NCI-H1092 (cell line): ENCODE measurements at regions not wholly inside any gene's neighbourhood (a gene's known extent, or its start where the extent isn't known, plus 50 kb on each side); places are given as distances from the start of the nearest gene placed in this dataset.

ENCODE experiments used
- DNase-seq: peaks from one replicate; lab custom pipeline; 2025; lab: John Stamatoyannopoulos, UW

DNA sequence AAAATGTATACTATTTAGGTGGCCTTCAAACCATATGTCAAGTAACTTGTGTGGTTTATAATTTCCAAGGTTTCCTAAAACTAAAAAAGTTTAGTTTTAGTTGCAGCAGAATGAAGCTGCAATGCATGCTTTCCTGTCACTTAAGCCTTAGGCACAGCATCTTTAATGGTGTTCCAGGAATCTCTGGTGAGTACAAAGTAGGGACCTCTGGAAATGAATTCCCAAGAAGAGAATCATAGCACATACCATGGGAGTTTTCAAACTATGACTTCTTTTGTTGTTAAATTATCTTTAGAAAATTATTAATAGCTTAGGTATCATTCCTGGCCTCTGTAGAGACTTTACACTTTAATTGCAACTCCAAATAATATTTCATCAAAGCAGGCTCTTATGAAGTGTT is 1005.9 kb upstream of the PABPC4L start:
- no peak for DNase-seq

DNA sequence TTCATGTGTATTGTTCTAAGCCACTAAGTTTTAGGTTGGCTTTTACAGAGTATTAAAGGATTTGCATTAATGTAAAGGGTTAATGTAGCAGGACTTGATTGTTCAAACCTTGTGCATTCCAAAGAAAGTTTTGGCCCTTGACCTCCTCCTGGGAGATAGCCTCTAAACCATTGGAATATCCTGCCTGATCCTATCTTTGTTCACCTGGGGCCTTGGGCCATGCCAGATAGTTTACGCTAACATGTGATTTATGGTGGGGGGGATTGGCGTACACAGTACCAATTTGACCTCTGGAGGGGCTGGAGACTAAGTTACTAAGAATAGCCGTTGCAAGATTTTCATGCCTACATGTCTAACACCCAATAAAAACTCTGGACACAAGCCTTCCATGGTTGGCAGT is 1002.7 kb upstream of the PABPC4L start:
- no peak for DNase-seq

DNA sequence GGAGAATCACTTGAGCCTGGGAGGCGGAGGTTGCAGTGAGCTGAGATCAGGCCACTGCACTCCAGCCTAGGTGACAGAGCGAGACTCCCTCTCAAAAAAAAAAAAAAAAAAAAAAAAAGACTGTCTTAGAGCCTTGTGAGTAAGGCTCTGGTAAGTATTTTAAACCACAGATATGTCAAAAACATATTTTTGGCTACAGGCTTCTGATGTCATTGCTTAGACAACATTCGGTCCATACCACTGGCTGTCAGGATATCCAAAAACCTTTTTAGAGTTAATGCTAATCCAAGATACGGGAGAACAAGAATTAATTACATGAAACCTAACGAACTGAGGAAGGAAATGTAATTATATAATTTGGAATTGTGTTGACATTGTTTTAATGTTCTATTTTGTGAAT is 999.5 kb upstream of the PABPC4L start:
- no peak for DNase-seq

DNA sequence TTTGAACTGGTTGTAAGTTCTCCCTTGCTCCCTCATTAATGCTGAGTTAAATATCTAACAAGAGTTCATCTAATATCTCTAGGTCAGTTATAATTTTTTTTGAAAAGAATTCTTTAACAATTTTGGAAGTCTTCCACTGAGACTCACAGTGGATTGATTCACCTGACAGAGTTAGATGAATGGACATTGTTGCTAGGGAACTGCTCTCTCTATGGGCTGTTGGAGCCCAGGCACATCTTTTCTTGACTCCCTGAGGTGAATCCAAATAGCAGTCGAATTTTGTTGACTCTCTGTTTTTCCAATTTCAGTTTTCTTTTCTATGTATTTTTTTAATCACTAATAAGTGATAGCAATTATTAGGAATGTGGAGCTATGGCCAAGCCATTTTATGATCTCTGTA is 996.1 kb upstream of the PABPC4L start:
- no peak for DNase-seq

DNA sequence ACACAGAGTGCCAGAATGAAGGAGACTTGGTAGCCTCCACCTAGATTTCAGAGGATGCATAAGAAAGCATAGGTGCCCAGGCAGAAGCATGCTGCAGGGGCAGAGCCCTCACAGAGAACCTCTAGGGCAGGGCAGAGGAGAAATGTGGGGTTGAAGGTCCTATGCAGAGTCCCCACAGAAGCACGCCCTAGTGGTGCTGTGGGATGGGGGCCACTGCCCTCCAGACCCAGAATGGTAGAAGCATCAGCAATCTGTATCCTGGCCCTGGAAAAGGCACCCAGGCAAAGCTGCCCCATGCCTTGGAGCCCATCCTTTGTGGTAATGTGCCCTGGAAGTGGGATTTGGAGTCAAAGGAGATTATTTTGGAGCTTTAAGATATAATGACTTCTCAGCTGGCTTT is 992.9 kb upstream of the PABPC4L start:
- DNase-seq, result no peak

DNA sequence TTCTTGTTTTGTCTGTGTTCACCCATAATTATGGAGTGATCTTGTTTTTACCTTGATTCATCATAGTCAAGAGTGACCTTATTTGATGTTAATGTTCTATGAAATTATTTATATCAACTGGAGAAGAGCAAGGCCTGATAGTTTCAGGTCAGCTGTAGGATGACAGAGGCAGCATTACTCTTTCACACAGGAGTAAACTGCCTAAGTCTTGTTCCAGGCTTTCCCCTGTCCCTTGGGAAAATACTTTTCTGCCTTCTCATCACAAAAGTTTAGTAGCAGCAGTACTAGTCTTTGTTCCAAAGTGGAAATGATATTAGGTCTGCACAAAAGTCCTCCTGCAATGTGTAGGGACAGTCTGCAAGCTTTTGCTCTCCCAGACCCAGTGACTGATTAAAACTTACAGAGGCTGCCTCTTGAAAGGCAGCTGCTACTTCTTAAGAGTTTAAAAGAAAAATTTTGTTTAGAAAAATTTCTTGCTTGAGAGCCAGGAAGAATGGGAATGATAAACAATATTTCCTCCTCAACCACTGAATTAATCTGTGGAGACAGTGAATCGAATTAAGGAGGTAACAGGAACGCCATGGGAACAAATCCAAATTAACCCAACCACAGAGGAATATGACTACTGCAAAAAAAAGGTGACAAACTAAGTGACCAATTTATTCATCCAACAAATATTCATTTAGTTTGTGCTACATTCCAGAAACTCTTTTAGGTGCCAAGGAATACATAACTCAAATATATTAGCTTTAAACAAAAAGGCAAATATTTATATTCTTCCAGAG is 991.4 kb upstream of the PABPC4L start:
- no peak for DNase-seq

DNA sequence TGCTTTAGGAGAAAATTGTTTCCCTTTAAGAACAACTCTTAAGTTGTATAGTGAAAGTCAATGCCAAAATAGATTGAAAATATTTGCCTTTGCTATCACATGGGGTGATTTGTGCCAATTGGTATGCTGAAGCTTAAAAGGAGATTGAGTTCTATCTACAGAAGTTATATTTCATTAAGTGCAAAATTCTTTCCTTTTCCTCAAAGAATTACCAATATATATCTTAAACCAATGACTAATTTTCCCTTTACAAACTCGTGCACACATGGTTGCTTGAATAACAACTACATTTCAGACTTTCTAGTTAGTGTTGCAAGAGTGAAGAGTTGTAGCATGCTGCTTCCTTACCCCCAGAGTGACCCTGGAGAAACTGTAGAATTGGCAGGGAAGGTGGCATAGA is 990.0 kb upstream of the PABPC4L start:
- no peak for DNase-seq

DNA sequence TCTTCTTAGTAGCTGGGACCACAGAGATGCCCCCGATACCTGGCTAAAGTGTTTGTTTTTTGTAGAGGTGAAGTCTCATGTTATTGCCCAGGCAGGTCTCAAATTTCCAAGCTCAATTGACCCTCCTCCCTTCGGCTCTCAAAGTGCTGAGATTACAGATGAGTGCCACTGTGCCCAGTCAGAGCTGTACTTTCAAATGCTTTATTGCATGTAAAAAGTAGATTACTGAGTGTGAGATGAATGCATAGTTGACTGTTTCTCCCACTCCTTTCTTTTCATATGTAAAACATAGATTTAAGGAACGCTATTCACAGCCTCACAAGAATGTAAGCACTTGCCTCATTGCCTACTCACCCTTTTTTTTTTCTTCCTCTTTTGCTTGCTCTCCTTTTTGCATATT is 984.4 kb upstream of the PABPC4L start:
- DNase-seq, result no peak

DNA sequence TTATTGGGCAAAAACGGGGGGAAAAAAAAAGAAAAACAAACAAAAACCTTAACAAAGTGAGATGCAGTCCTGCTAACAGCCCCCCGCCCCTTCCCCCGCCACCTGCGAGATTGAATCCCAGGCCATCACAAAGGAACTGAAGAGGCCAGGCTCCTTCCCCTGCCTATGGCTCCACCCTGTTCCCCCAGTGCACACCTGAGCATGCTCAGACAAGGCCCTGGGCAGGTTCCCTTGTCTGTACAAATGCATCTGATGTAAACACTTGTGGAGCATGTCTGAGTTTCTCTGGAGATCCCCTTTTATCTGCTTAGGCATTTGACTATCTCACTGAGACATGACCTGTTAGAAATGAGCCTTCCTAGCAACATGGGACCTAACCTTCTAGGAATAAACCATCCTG is 983.7 kb upstream of the PABPC4L start:
- no peak for DNase-seq

DNA sequence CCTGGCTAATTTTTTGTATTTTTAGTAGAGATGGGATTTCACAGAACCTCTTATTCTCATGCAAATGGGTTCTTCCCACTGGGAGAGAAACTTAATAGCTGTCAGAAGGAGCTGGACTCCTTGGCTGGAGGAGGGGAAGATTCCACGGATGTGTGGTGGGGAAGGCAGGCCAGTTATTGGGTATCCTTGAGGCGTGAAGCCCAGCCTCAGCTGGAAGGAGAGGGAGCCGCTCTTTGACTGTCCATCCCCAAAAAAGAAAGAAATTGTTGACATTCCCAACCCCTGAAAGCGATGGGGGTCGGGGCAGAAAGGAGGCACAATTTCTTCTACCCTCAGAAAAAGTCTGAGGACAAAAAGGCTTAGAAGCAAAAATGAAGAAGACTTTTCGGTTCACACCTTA is 983.1 kb upstream of the PABPC4L start:
- no peak for DNase-seq

DNA sequence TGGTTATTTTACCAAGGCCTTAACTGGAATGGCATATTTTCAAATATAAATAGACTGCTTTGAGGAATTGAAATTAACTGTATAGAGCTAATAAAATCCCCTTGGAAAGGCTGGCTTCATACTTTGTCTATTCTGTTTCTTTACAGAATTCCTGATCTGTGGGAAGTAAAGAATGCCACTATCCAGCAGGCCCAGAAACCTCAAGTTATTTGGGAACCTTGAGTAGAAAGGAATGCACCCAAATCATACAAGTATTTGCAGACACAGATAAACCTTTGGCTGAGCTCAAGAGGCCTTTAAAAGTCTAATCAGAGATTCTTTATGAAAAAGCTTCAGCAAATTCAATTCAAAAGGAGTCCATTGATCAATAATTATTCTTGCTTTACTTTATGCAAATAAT is 975.7 kb upstream of the PABPC4L start:
- no peak for DNase-seq

DNA sequence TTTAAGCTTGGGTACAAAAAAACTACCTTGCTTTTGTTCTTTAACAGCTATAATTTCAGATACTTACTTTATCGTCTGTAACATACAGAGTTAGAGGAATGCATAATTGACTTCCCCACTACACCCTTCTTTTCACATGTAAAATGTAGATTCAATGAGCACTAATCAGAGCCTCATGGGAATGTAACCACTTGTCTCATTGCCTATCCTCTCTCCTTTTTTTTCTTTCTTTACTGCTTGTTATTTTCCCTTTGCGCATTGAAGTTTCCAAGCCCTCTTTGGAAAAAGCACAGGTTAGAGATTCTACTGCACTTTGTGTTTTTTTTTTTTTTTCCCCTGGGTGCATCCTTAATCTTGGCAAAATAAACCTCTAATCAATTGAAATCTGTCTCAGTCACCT is 965.1 kb upstream of the PABPC4L start:
- no peak for DNase-seq

DNA sequence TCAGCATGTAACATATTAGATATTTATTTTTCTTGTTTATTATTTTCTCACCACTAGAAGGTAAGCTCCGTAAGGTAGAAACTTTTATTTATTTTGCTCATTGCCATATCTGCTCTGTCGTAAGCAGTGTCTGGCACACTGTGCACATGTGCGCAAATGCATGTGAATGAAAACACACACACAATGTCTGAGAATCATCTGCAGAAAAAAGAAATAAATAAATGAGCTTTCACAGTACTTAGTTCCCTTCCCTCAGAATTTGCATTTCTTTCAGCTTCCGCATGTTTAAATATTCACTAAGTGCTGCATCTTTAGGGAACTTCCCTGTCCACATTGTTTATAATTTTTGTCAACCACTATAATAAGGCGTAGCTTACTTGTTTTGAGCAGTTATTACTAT is 963.0 kb upstream of the PABPC4L start:
- DNase-seq, result no peak

DNA sequence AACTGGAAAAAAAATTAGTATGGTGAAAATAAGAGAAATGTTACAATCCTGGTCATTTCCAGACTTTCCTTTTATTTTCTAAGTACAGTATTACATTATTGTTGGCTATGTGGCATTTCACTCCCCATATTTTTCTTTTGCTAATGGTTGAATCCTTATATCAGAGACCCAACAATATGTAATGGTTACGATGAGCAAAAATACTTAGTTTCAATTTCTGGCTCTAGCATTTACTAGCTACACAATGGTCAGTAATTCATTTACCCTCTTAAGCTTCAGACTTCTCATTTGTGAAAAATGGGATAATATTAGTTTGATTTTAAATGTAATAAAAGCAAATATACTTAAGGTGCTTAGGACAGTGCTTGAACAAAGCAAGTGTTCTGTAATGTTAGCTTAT is 942.9 kb upstream of the PABPC4L start:
- no peak for DNase-seq

DNA sequence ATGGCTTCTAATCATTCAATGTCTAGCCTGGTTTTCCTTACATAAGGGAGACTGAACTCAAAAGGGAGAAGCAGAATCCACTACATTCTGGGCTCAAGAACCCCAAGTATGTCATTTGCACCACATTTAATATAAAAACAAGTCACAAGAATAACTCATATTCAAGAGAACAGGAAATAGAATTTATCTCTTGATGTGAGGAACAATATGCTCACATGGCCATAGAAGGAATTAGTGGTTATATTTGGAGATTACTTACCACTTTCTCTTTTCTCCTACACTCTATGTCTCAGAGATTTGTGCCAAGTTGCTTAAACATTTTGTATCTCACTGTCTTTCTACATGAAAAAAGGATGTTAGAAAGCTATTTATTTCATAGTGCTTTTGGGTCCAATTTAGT is 922.6 kb upstream of the PABPC4L start:
- no peak for DNase-seq

DNA sequence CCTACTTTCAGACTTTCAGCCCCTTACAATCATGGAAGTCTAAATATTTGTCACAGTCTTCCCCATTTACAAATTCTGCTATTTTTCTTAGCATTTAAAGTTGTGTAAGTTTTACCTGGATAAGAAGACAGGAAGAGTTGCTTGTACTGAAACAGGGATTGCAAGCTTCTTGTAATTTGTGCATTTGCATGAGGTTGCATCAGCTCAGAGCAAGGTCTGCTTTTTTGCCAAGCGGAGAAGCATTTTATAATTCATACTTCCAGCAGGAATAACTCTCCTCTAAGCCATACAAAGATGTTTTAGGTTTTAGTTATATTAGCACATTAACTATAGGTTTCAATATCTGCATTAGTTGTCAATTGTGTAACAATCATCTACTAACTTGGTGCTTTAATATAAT is 922.0 kb upstream of the PABPC4L start:
- no peak for DNase-seq

DNA sequence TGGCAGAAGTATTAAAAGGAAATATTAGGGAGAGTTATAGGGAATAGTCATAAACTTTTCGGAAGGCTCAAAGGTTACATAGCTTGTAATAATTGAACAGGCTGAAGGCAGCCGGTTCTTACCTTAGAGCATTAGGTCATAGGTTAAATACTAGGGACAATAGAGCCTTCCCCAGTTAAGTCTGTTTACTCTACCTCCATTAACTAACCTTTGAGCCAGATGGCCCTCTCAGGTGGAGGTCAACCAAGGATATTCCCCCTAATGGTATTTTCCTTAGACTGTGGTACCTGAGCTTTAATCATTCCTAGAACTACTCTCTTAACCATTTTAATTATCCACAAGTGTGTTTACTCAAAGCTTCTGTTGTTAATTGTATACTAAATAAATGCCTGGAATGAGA is 920.9 kb upstream of the PABPC4L start:
- DNase-seq, result no peak

DNA sequence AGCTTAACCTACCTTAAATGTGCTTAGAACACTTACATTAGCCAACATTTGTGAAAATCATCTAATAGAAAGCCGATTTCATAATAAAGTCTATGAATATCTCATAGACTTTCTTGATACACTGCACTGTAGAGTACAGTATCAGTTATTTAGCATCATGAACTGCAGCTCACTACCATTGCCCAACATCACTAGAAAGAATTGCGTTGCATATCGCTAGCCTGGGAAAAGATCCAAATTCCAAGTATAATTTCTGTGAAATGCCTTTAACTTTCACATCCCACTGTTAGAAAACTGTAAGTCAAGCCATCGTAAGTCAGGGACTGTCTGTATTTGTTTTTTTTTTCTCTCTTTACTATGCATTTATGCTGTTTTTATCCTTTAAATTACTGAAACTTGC is 918.6 kb upstream of the PABPC4L start:
- no peak for DNase-seq

DNA sequence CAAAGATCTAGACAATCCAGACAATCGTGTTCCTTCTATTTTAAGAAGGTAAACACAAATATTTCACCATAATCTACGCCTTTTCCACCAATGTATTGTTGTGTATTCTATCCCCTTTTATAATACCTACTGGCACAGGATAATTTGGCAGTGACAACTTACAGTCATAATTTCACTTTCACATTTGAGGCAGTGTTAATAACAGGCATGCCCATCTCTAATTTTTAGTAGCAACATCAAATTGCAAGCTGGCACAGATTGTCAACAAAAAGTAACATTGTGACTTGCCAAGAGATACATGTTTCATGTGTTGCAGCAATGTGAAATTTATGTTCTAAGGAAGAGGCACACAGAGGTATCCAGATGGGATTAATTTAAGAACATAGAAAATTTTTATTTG is 912.5 kb upstream of the PABPC4L start:
- DNase-seq, result no peak

DNA sequence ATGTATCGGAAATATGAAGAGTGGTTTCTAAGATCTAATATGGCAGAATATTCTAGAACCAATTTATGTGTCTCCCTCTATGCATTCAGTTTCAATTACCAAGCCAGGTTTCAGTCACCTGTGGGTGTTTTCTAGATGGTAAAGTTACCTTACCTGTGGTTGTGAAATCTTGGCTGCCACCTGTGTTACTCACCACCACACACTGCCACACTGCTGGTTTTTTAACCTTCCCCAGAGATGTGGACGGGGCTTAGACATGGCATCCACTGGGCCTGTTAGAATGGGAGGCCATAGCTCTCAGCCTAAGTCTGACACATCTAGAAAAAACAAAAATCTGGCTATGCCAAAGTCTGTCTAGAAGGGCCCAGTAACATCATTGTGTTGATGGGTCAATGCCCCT is 896.5 kb upstream of the PABPC4L start:
- no peak for DNase-seq

DNA sequence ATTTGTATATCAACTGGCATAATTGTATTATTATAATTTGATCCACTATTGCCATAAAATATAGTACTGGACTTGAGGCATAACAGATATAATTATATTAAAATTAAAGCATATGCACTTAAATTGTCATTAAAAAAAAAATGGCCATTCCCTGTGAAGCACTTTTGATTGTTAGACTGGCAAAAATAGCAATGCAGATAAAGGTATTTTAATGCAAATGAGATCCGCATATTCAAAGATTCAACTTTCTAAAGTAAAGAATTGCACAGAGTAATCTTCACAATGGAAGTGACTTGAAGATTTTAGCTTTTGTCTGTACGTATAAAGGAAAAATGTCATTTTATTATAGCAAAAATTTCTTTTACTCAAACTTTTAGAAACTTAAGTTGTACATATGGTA is 871.8 kb upstream of the PABPC4L start:
- DNase-seq, result no peak

DNA sequence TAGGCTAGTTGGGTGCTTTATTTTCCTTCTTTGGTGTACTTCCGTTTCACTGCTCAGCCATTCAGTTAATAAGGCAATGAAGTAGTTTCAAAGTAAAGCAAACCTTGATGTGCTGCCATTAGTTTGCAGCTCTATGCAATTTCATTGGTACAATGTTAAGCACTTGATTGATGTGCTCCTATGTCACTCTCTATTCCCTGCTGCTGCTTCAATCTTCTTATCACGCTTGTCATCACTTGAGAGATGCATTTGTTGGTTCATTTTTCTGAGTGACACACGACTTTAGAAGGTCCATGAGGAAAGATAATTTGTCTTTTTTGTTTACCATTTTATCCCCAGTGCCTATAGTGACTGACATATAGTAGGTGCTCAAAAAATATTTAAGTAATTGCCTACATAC is 871.0 kb upstream of the PABPC4L start:
- no peak for DNase-seq

DNA sequence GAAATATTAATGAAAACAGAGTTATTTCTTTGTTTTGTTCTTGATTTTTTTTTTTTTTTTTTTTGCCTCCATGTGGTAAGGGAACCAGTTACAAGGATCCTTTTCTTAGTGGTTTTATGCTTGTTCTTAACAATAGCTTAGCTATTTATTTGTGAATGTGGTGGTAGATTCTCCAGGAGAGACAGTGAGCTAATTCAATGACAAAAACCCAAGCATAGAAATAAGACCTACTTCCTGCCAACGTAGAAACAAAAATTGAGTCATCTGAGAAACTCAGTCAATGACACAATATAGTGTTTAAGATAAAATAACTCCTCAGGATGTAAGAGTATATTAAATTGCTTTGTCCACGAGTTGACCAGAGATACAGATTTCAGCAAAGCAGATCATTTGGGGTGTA is 863.8 kb upstream of the PABPC4L start:
- no peak for DNase-seq

DNA sequence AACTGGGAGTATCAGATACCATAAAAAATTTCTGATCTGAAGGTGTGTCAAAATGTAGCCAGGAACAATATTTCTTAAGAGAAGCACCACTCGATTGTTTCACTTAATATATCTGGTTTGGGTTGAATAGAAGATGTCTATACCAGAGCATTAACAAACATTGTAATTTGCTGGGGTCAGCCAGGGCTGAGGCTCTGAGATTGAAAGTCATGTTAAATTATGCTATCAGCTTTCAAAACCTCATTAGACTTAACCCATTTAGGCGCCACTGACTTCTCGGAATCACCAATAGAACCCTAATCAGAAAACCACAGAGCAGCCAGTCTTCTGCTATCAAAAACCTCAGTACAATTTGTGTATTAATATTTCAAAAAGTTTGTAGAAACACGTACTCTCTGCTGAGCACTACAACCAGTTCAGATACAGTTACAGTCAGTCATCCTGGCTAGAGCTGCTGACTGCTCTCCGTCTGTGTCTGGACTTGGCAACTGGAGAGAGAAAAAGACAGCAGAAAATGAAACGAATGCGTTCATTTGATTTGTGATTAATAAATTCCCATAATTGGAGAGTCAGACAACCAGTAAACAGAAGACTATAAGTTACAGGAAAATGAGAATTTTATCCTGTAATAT is 848.6 kb upstream of the PABPC4L start:
- DNase-seq, result no peak
